Pancreas (tissue), 10 donors: ENCODE measurements at regions not wholly inside any gene's neighbourhood (a gene's known extent, or its start where the extent isn't known, plus 50 kb on each side); places are given as distances from the start of the nearest gene placed in this dataset.

Experiments
- ATAC-seq, 4 donors: fragments of 200-7000 bp; cut with Tn5 transposase; one replicate each; pipeline versions ENCODE4 v1.8.0 to v1.9.1; 2020; ENCODE audit warnings: mild to moderate bottlenecking in 4 of 4, moderate library complexity in 4 of 4
- DNase-seq, 6 donors: peaks; one replicate each; pipeline ENCODE4 v3.0.0-alpha.2; 2020
- FAIRE-seq: peaks from 2 replicates; lab custom pipeline; 2012; peaks lifted over from hg19 to GRCh38; lab: Jason Lieb, UNC
- H3K27ac ChIP-seq, 4 donors: fragments of 200-600 bp; sonication (generic); 1 replicate in 3 of 4; 2 replicates in 1 of 4; pipeline versions ENCODE4 v1.5.0 to v1.8.0; 2020
- H3K27me3 ChIP-seq, 4 donors: fragments of 200-600 bp; one replicate each; pipeline ENCODE4 v1.8.0; 2021
- H3K36me3 ChIP-seq, 3 donors: fragments of 200-600 bp; sonication (generic) in 1 of 3; one replicate each; pipeline versions ENCODE4 v1.5.0 to v1.8.0; 2020 to 2021
- H3K4me1 ChIP-seq, 3 donors: fragments of 200-600 bp; one replicate each; pipeline ENCODE4 v1.8.0; 2021
- H3K4me3 ChIP-seq, 4 donors: fragments of 200-600 bp; sonication (generic) in 2 of 4; one replicate each; pipeline versions ENCODE4 v1.5.0 to v1.8.0; 2020 to 2021
- H3K9me3 ChIP-seq, 4 donors: fragments of 200-600 bp; one replicate each; pipeline ENCODE4 v1.8.0; 2021
- CTCF ChIP-seq, 4 donors: fragments of 200-600 bp; sonication (generic) in 3 of 4; IDR thresholded peaks; one replicate each; pipeline versions ENCODE4 v1.5.0 to v1.8.0; 2021; ENCODE audit warnings: antibody characterized with exemption in 4 of 4
- WGBS, 2 donors: extraction: QIAGEN DNeasy Blood & Tissue Kit; methylation state at CpG; one replicate each; pipeline ENCODE4 v1.1.7; 2013; 5-methylcytosine and 5-hydroxymethylcytosine counted together
- intact Hi-C, 3 donors: fragments of 100-400 bp; cut with DNase I; formaldehyde crosslinking; loops; one replicate each; pipeline versions ENCODE4 v1.11.1 to v1.14.2; 2022
- donor health status: healthy with polysubstance abuse.
- donor health status: DM: no; HTN: no; CAD: no; lungs with moderate emphysema.
- donor health status: DM: no; HTN: no; CAD: no.
- donor health status: control.
- donor health status: control.
- donor health status: Bipolar disorder and iron deficiency.
- donor health status: DM: yes; HTN: yes; CAD: no.
- donor health status: DM: no; HTN: no; CAD: no.
- donor health status: DM: no; HTN: no; CAD: no.
- donor health status: DM: yes; HTN: yes; CAD: no.

GRCh38 chr5:68533051-68533450, 317.5 kb downstream of the PIK3R1 start:
- Histone ChIP-seq H3K36me3 (no peaks in the 10 kb centered on the region), H3K9me3 (no peaks in the 10 kb centered on the region), H3K27me3 (no peaks in the 10 kb centered on the region), H3K4me3 (no peak overlapping the region), H3K27ac (no peak overlapping the region), H3K4me1 (peaks cover 9 to 15% (median 11%) of the 10 kb centered on the region in 3 donors)
- 73 to 76% methylated on average over 2 of the region's 2 CpGs for WGBS, 2 donors
- intact Hi-C loops: no loop called here
- no peak for FAIRE-seq
- no peak for DNase-seq
- no peak for TF ChIP-seq CTCF (IDR thresholded peaks at IDR 0.05)
- ATAC-seq: no peak

- WGBS, 2 donors: 45 to 63% methylated on average over 5 of the region's 5 CpGs
- no peaks in the 10 kb centered on the region for H3K27me3 ChIP-seq
- H3K27ac ChIP-seq: peak overlapping the region in 1 of 4 donors; percentile 40
- no peak for DNase-seq
- FAIRE-seq: no peak
- peaks cover 9 to 15% (median 11%) of the 10 kb centered on the region in 3 donors for H3K4me1 ChIP-seq
- no peaks in the 10 kb centered on the region for H3K36me3 ChIP-seq
- no peak overlapping the region for H3K4me3 ChIP-seq
- intact Hi-C loops: no loop called here
- no peak for TF ChIP-seq CTCF (IDR thresholded peaks at IDR 0.05)
- ATAC-seq: peak in 3 of 4 donors; percentile 24 to 48 (median 41)
- H3K9me3 ChIP-seq: no peaks in the 10 kb centered on the region
Observed at GRCh38 chr5:68533571-68534084, 318.1 kb downstream of the PIK3R1 start.

- Histone ChIP-seq H3K4me3 (peak overlapping the region in 2 of 4 donors; percentile 8 to 22), H3K27ac (peak overlapping the region in 3 of 4 donors; percentile 24 to 40 (median 36)), H3K27me3 (no peaks in the 10 kb centered on the region), H3K9me3 (no peaks in the 10 kb centered on the region), H3K36me3 (no peaks in the 10 kb centered on the region), H3K4me1 (peaks cover 9 to 15% (median 11%) of the 10 kb centered on the region in 3 donors)
- ATAC-seq: peak; percentile 77 to 93 (median 86)
- intact Hi-C loops: no loop called here
- no peak for FAIRE-seq
- no peak for TF ChIP-seq CTCF (IDR thresholded peaks at IDR 0.05)
- peak in 3 of 6 donors; percentile 5 to 43 (median 24) for DNase-seq
- WGBS, 2 donors: 9% methylated on average over 12 of the region's 12 CpGs
Observed at GRCh38 chr5:68534131-68534940, 318.8 kb downstream of the PIK3R1 start.

GRCh38 chr5:68534956-68535520, 319.5 kb downstream of the PIK3R1 start:
- 65 to 67% methylated on average over 8 of the region's 8 CpGs for WGBS, 2 donors

More at GRCh38 chr5:68534956-68535520, 319.5 kb downstream of the PIK3R1 start:
- Histone ChIP-seq H3K4me3 (peak overlapping the region in 1 of 4 donors; percentile 22), H3K27ac (peak overlapping the region in 3 of 4 donors; percentile 24 to 40 (median 36)), H3K4me1 (peaks cover 9 to 15% (median 11%) of the 10 kb centered on the region in 3 donors), H3K36me3 (no peaks in the 10 kb centered on the region), H3K9me3 (no peaks in the 10 kb centered on the region), H3K27me3 (no peaks in the 10 kb centered on the region)
- ATAC-seq: no peak
- FAIRE-seq: no peak
- intact Hi-C loops: no loop called here
- DNase-seq: no peak
- no peak for TF ChIP-seq CTCF (IDR thresholded peaks at IDR 0.05)
